GM18873 (cell line): ENCODE measurements at regions not wholly inside any gene's neighbourhood (a gene's known extent, or its start where the extent isn't known, plus 50 kb on each side); places are given as distances from the start of the nearest gene placed in this dataset.
"Not testable (repeated sequence)": the region's sequence is repeated elsewhere in the genome, so short reads cannot be mapped to it uniquely, and the experiment has no call there.

Source experiments
- ATAC-seq: cut with Tn5 transposase; IDR thresholded peaks from one replicate; pipeline ENCODE4 v1.9.1; 2021; ENCODE audit warnings: mild to moderate bottlenecking, moderate library complexity, moderate number of reproducible peaks; ENCODE audit not compliant: unreplicated experiment, low FRiP score

- no peak for ATAC-seq
Observed at GRCh38 chr3:157595259-157595658, 92.0 kb upstream of the VEPH1 start.

GRCh38 chr3:157594413-157594812 is 91.2 kb upstream of the VEPH1 start:
- no peak for ATAC-seq

- no peak for ATAC-seq
Observed at GRCh38 chr3:157592769-157593168, 89.6 kb upstream of the VEPH1 start.

- ATAC-seq: no peak
Observed at GRCh38 chr3:157590273-157590672, 87.1 kb upstream of the VEPH1 start.

- ATAC-seq: no peak
Observed at GRCh38 chr3:157589211-157589610, 86.0 kb upstream of the VEPH1 start.

GRCh38 chr3:157588386-157589060 is 85.3 kb upstream of the VEPH1 start:
- no peak for ATAC-seq

GRCh38 chr3:157586293-157586692 is 83.1 kb upstream of the VEPH1 start:
- no peak for ATAC-seq

- no peak for ATAC-seq
Observed at GRCh38 chr3:157585386-157585785, 82.2 kb upstream of the VEPH1 start.

- no peak for ATAC-seq
Observed at GRCh38 chr3:157582637-157582973, 79.4 kb upstream of the VEPH1 start.

GRCh38 chr3:157581956-157582636 is 78.9 kb upstream of the VEPH1 start:
- ATAC-seq: not testable (repeated sequence)

GRCh38 chr3:157581371-157581770 is 78.2 kb upstream of the VEPH1 start:
- ATAC-seq: no peak

GRCh38 chr3:157578181-157578580 is 75.0 kb upstream of the VEPH1 start:
- ATAC-seq: no peak

GRCh38 chr3:157574531-157574930 is 71.3 kb upstream of the VEPH1 start:
- ATAC-seq: no peak

- ATAC-seq: no peak
Observed at GRCh38 chr3:157573780-157574378, 70.7 kb upstream of the VEPH1 start.

- no peak for ATAC-seq
Observed at GRCh38 chr3:157573281-157573680, 70.1 kb upstream of the VEPH1 start.

GRCh38 chr3:157572559-157573270 is 69.5 kb upstream of the VEPH1 start:
- ATAC-seq: peak; percentile 62

GRCh38 chr3:157566596-157566995 is 63.4 kb upstream of the VEPH1 start:
- no peak for ATAC-seq

- ATAC-seq: no peak
Observed at GRCh38 chr3:157559401-157559800, 56.2 kb upstream of the VEPH1 start.
